K562 (cell line): ENCODE measurements at regions not wholly inside any gene's neighbourhood (a gene's known extent, or its start where the extent isn't known, plus 50 kb on each side); places are given as distances from the start of the nearest gene placed in this dataset.

Source experiments
- ATAC-seq: fragments of 200-7000 bp; cut with Tn5 transposase; 3 replicates; pipeline ENCODE4 v1.9.1; 2020; ENCODE audit warnings: moderate library complexity
- BruUV-seq: library from RNA; stranded (reverse); fragments of 400-500 nt; replicated peaks from 2 replicates; lab custom pipeline; 2021; lab: Mats Ljungman, UMichigan
- CTCF ChIA-PET: fragments of 300-600 bp; formaldehyde crosslinking; extraction: SDS; loops from one replicate; lab custom pipeline; 2021; ENCODE audit warnings: low intra/inter-chr PET ratio; lab: Yijun Ruan, JAX
- POLR2A ChIA-PET: fragments of 300-600, 350-650 bp; sonication (Branson Sonifier 250); formaldehyde crosslinking; extraction: SDS; loops from one replicate; lab custom pipeline; 2021; ENCODE audit warnings: antibody characterized with exemption, inconsistent platforms; lab: Yijun Ruan, JAX
- DNase-seq, 4 experiments: peaks; one replicate each; pipeline versions ENCODE4 v3.0.0 to v3.0.0-alpha.2; 2011 to 2018; ENCODE audit warnings: low spot score in 3 of 4, mixed read lengths in 3 of 4; ENCODE audit errors: extremely low read depth in 1 of 4
- FAIRE-seq: peaks from 2 replicates; lab custom pipeline; 2011; peaks lifted over from hg19 to GRCh38; lab: Jason Lieb, UNC
- H2AFZ ChIP-seq: 2 replicates; pipeline ENCODE4 v1.6.0; 2011; ENCODE audit warnings: low read depth, low read length, control low read depth, inconsistent platforms
- H3K27ac ChIP-seq: fragments of 200-600 bp; 3 replicates; pipeline ENCODE4 v1.8.0; 2011; ENCODE audit warnings: low read depth, mild to moderate bottlenecking, control low read depth, inconsistent platforms, low read length, moderate library complexity, mixed read lengths; ENCODE audit errors: extremely low read depth
- H3K27me3 ChIP-seq, 2 experiments: fragments of 300-600 bp in 1 of 2; 2 replicates in 1 of 2; 3 replicates in 1 of 2; pipeline versions ENCODE4 v1.6.0 to v1.8.0; 2011; ENCODE audit warnings: inconsistent platforms in 2 of 2, low read length in 2 of 2, mild to moderate bottlenecking in 1 of 2, mixed read lengths in 1 of 2, moderate library complexity in 1 of 2; ENCODE audit not compliant: control insufficient read depth in 2 of 2, insufficient read depth in 2 of 2
- H3K36me3 ChIP-seq: fragments of 300-600 bp; 3 replicates; pipeline ENCODE4 v1.8.0; 2011; ENCODE audit warnings: mild to moderate bottlenecking, low read length, inconsistent platforms; ENCODE audit not compliant: control insufficient read depth, insufficient read depth
- H3K4me1 ChIP-seq, 2 experiments: fragments of 200-600 bp in 1 of 2; replicated peaks in 1 of 2; 2 replicates in 1 of 2; 3 replicates in 1 of 2; pipeline versions ENCODE4 v1.5.1 to v1.8.0; 2011; ENCODE audit warnings: inconsistent platforms in 2 of 2, low read length in 2 of 2, mild to moderate bottlenecking in 1 of 2, mixed read lengths in 1 of 2, moderate library complexity in 1 of 2; ENCODE audit not compliant: control insufficient read depth in 2 of 2, insufficient read depth in 2 of 2
- H3K4me2 ChIP-seq: 2 replicates; pipeline ENCODE4 v1.6.1; 2011; ENCODE audit warnings: low read length, control low read depth, inconsistent platforms, mixed read lengths; ENCODE audit not compliant: insufficient read depth
- H3K4me3 ChIP-seq: fragments of 200-600 bp; sonication (generic), shearing (Covaris generic); 2 replicates; pipeline ENCODE4 v1.5.1; 2016; ENCODE audit warnings: control low read depth, inconsistent platforms
- H3K79me2 ChIP-seq: fragments of 200-600 bp; 3 replicates; pipeline ENCODE4 v1.8.0; 2011; ENCODE audit warnings: low read length, inconsistent platforms; ENCODE audit not compliant: control insufficient read depth, insufficient read depth
- H3K9ac ChIP-seq, 2 experiments: 2 replicates each; pipeline versions ENCODE4 v1.6.0 to v1.6.1; 2011; ENCODE audit warnings: low read depth in 2 of 2, low read length in 2 of 2, control low read depth in 1 of 2, inconsistent platforms in 1 of 2, mild to moderate bottlenecking in 1 of 2, mixed read lengths in 1 of 2; ENCODE audit not compliant: insufficient read depth in 1 of 2
- H3K9me1 ChIP-seq: one replicate; pipeline ENCODE4 v1.6.0; 2011; ENCODE audit warnings: inconsistent platforms, mild to moderate bottlenecking, low read length, moderate library complexity; ENCODE audit not compliant: control insufficient read depth, insufficient read depth
- H3K9me3 ChIP-seq: replicated peaks from 2 replicates; pipeline ENCODE4 v1.5.1; 2011; ENCODE audit warnings: low read depth, low read length, inconsistent platforms; ENCODE audit not compliant: control insufficient read depth, insufficient read depth
- H4K20me1 ChIP-seq: replicated peaks from 2 replicates; pipeline ENCODE4 v1.6.1; 2011; ENCODE audit warnings: low read length, inconsistent platforms, mixed read lengths; ENCODE audit not compliant: control insufficient read depth, insufficient read depth
- DMBX1 ChIP-seq: fragments of 250-450 bp; sonication (Bioruptor Pico); IDR thresholded peaks from 2 replicates; pipeline ENCODE4 v1.8.0; 2022; ENCODE audit warnings: inconsistent platforms, mild to moderate bottlenecking, moderate library complexity, borderline replicate concordance
- ETV5 ChIP-seq: sonication (generic); formaldehyde crosslinking; IDR thresholded peaks from 2 replicates; pipeline ENCODE4 v1.4.0; 2020; ENCODE audit warnings: low read depth, mild to moderate bottlenecking, missing genetic modification reagents
- HNRNPH1 ChIP-seq: fragments of 200-400 bp; formaldehyde crosslinking; optimal IDR thresholded peaks from 2 replicates; pipeline ENCODE3; 2017; ENCODE audit warnings: low read depth, mild to moderate bottlenecking, low read length, moderate library complexity
- HOXB6 ChIP-seq: fragments of 250-450 bp; sonication (Bioruptor Pico); IDR thresholded peaks from 2 replicates; pipeline ENCODE4 v1.5.1; 2022; ENCODE audit warnings: mild to moderate bottlenecking, borderline replicate concordance
- MGA ChIP-seq: fragments of 450-650 bp; IDR thresholded peaks from 2 replicates; pipeline ENCODE4 v1.6.1; 2016; ENCODE audit warnings: mild to moderate bottlenecking, moderate library complexity
- SP1 ChIP-seq: sonication (generic); formaldehyde crosslinking; IDR thresholded peaks from 2 replicates; pipeline ENCODE4 v1.8.1; 2022; ENCODE audit warnings: mild to moderate bottlenecking, missing genetic modification reagents
- ZNF217 ChIP-seq: sonication (generic); formaldehyde crosslinking; IDR thresholded peaks from 2 replicates; pipeline ENCODE4 v1.8.0; 2022; ENCODE audit warnings: mild to moderate bottlenecking, missing genetic modification reagents
- WGBS: fragments of 100-300 bp; shearing (Covaris generic); methylation state at CpG from one replicate; pipeline ENCODE4 v1.1.6; 2016; ENCODE audit warnings: low coverage, mixed read lengths; ENCODE audit not compliant: insufficient coverage; ENCODE audit errors: missing lambda C conversion rate; 5-methylcytosine and 5-hydroxymethylcytosine counted together
- in situ Hi-C: fragments of 300-500 bp; cut with MboI; formaldehyde crosslinking; loops from 4 replicates; pipeline ENCODE4 v1.15.0; 2018; ENCODE audit warnings: inconsistent platforms, mixed read lengths
- intact Hi-C: fragments of 100-400 bp; cut with micrococcal nuclease; formaldehyde crosslinking; loops from 2 replicates; pipeline ENCODE4 v1.14.2; 2022

GRCh38 chr10:130847170-130847569 is 464.4 kb downstream of the TCERG1L start (continued):
- TF ChIP-seq ETV5 (CRISPR knock-in tag) (no peak), HOXB6 (CRISPR knock-in tag) (no peak)
- TF ChIP-seq, all 486 proteins: peak for 0

DNA sequence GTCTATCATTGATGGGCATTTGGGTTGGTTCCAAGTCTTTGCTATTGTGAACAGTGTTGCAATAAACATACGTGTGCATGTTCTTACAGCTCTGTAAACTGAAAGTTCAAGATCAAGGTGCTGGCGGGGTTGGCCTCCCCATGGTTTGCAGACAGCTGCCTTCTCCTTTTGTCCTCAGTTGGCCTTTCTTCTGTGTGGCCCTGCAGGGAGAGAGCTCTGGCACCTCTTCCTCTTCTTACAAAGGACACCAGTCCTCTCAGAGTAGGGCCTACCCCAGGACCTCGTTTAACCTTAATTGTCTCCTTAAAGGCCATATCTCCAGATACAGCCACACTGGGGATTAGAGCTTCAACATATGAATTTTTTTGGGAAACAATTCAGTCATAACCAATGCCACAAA is 462.7 kb downstream of the TCERG1L start:
- Histone ChIP-seq H3K9me3 (no peaks in the 10 kb centered on the region), H2AFZ (no peak overlapping the region), H3K36me3 (no peaks in the 10 kb centered on the region), H3K9ac (no peak overlapping the region), H3K9me1 (no peaks in the 10 kb centered on the region), H3K27ac (no peak overlapping the region), H3K79me2 (no peaks in the 10 kb centered on the region), H3K27me3 (no peaks in the 10 kb centered on the region), H3K4me2 (no peak overlapping the region), H3K4me3 (no peak overlapping the region), H4K20me1 (no peaks in the 10 kb centered on the region)
- in situ Hi-C loops = no loop called here
- intact Hi-C loops = no loop called here
- BruUV-seq = no TSS peak
- no peak for FAIRE-seq
- POLR2A ChIA-PET = no interaction called here
- no peak for DNase-seq
- CTCF ChIA-PET = no interaction called here
- no peak for ATAC-seq
- WGBS = 0% methylated on average over 2 of the region's 3 CpGs
- TF ChIP-seq ZNF217 (CRISPR knock-in tag) (no peak), MGA (no peak), DMBX1 (CRISPR knock-in tag) (no peak), HNRNPH1 (no peak), SP1 (no peak)
- TF ChIP-seq, all 486 proteins: peak for 0
- H3K4me1 ChIP-seq = no peaks in the 10 kb centered on the region
